ENCODE measurements at regions not wholly inside any gene's neighbourhood (a gene's known extent, or its start where the extent isn't known, plus 50 kb on each side); places are given as distances from the start of the nearest gene placed in this dataset.

GRCh38 chr15:95068701-95069521 is 837.5 kb downstream of the MCTP2 start:
- no peak for TF ChIP-seq EZH2 (IDR thresholded peaks at IDR 0.05; ENCODE audit: low read length, missing control alignments)
- TF ChIP-seq CTCF (conservative IDR thresholded peaks at IDR 0.05 in 1 of 2, IDR thresholded peaks at IDR 0.05 in 1 of 2; ENCODE audit: low read depth in 1 of 2, low read length in 2 of 2) = no peak

Measured in fibroblast of lung (primary cell).